Panc1 (cell line): ENCODE measurements at regions not wholly inside any gene's neighbourhood (a gene's known extent, or its start where the extent isn't known, plus 50 kb on each side); places are given as distances from the start of the nearest gene placed in this dataset.
"Not testable (repeated sequence)": the region's sequence is repeated elsewhere in the genome, so short reads cannot be mapped to it uniquely, and the experiment has no call there.

Source experiments
- POLR2AphosphoS5 ChIP-seq: IDR thresholded peaks from 2 replicates; pipeline ENCODE4 v1.6.1; 2012; ENCODE audit warnings: mild to moderate bottlenecking, low read depth, low read length, moderate library complexity
- TF ChIP-seq, protein P1 (sequence below): fragments of 450-650 bp; IDR thresholded peaks from 2 replicates; pipeline ENCODE4 v1.5.1; 2017; ENCODE audit warnings: mild to moderate bottlenecking
- TF ChIP-seq, protein P2 (sequence below), 2 experiments: IDR thresholded peaks; 2 replicates each; pipeline ENCODE4 v1.6.1; 2011 to 2012; ENCODE audit warnings: low read depth in 2 of 2, control low read depth in 1 of 2, low read length in 1 of 2, mild to moderate bottlenecking in 1 of 2, moderate library complexity in 1 of 2; ENCODE audit not compliant: insufficient read depth in 1 of 2

DNA sequence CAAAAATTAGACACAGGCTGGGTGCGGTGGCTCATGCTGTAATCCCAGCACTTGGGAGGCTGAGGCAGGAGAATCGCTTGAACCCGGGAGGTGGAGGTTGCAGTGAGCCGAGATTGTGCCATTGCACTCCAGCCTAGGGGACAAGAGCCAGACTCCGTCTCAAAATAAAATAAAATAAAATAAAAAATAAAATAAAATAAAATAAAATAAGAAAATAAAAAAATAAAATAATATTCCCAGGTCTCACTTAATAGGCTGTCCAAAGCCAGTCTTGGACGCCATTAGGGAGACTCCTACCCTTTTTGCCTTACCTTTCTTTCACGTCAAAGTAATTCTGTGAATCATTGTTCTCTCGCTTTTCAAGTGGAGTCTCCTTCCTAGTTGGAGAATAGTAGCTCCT is 172.3 kb downstream of the OR2B2 start:
- not testable (repeated sequence) for TF ChIP-seq POLR2AphosphoS5
- TF ChIP-seq, protein P1, sequence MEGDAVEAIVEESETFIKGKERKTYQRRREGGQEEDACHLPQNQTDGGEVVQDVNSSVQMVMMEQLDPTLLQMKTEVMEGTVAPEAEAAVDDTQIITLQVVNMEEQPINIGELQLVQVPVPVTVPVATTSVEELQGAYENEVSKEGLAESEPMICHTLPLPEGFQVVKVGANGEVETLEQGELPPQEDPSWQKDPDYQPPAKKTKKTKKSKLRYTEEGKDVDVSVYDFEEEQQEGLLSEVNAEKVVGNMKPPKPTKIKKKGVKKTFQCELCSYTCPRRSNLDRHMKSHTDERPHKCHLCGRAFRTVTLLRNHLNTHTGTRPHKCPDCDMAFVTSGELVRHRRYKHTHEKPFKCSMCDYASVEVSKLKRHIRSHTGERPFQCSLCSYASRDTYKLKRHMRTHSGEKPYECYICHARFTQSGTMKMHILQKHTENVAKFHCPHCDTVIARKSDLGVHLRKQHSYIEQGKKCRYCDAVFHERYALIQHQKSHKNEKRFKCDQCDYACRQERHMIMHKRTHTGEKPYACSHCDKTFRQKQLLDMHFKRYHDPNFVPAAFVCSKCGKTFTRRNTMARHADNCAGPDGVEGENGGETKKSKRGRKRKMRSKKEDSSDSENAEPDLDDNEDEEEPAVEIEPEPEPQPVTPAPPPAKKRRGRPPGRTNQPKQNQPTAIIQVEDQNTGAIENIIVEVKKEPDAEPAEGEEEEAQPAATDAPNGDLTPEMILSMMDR = not testable (repeated sequence)
- TF ChIP-seq, protein P2, sequence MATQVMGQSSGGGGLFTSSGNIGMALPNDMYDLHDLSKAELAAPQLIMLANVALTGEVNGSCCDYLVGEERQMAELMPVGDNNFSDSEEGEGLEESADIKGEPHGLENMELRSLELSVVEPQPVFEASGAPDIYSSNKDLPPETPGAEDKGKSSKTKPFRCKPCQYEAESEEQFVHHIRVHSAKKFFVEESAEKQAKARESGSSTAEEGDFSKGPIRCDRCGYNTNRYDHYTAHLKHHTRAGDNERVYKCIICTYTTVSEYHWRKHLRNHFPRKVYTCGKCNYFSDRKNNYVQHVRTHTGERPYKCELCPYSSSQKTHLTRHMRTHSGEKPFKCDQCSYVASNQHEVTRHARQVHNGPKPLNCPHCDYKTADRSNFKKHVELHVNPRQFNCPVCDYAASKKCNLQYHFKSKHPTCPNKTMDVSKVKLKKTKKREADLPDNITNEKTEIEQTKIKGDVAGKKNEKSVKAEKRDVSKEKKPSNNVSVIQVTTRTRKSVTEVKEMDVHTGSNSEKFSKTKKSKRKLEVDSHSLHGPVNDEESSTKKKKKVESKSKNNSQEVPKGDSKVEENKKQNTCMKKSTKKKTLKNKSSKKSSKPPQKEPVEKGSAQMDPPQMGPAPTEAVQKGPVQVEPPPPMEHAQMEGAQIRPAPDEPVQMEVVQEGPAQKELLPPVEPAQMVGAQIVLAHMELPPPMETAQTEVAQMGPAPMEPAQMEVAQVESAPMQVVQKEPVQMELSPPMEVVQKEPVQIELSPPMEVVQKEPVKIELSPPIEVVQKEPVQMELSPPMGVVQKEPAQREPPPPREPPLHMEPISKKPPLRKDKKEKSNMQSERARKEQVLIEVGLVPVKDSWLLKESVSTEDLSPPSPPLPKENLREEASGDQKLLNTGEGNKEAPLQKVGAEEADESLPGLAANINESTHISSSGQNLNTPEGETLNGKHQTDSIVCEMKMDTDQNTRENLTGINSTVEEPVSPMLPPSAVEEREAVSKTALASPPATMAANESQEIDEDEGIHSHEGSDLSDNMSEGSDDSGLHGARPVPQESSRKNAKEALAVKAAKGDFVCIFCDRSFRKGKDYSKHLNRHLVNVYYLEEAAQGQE (IDR thresholded peaks at IDR 0.05; ENCODE audit: insufficient read depth in 1 of 2, low read depth in 2 of 2, low read length in 1 of 2) = not testable (repeated sequence)
